ENCODE measurements at regions not wholly inside any gene's neighbourhood (a gene's known extent, or its start where the extent isn't known, plus 50 kb on each side); places are given as distances from the start of the nearest gene placed in this dataset.

DNA sequence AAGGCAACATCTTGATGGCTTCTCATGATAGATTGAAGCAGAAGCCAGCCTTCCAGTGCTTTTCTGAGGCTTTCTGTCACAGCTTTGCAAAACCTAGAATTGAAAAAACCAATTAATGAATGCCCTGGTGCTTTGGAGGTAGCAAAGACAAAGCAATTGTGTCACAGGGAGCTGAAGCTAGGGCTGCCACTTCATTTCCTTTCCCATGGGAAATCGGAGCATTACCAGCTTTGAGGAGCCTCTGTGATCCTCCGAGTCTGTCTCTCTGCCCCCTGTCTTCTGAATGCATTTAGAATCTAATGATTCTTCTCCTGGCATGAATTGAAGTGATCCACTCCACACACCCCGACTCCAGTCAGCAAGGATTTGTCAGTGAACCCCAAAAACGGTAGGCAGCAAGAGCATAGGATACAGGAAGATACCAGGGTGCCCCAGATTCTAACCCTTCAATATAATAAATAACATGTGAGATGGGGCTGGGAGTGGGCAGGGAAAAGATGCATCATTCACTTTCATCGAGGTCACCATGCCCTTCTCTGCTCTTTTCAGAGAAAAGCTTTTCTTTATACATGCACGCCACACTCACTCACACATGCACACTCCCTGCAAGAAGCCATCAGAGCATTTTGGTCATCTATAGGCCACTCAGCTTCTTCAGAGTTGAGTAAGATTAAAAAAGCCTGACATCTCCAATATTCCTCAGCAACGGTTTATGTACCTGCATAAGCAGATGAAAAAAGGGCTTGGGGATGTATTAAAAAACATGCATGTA is 247.7 kb upstream of the ZNF462 start:
- DNase-seq (ENCODE audit: low read depth), result no peak

DNA sequence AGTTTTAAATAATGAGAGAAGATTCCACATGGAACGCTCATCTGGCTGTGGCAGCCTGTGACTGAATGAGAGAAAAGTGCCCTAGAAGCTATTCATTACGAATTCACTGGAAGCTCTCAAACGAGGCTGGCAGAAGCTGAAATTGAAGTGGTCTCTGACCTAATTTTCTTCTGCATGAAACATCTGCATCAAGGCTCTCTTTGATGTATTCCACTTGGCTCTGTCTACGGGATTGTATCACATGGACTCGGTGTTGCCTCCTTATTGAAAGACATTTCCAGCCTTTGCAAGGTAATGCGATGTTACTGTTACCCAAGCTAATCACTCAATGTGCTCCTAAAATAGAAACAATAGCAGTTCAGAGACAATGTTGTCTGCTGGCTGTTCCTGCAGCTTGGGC is 246.9 kb upstream of the ZNF462 start:
- no peak for DNase-seq (ENCODE audit: low read depth)

DNA sequence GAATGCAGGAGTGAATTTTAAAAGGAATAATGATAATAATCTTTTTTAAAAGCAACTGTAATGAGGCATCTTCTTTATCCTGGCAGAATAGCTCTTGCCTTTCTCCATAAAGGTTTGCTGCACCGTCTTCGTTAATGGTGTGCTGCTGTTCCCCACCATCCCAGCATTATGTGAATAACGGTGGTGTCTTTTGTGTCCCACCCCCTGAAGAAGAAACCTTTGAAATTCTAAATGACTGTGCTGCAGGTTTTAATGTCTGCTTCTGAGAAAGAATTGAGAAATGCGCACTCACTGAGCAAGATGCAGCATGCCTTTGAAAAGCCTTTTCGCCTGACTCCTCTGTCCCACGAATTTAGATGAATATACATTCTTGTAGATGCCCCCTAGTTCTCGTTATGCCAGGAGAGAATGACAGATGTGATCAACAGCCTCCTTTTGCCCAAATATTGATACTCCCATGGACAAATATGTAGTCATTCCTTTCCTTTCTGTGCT is 246.1 kb upstream of the ZNF462 start:
- no peak for DNase-seq (ENCODE audit: low read depth)

DNA sequence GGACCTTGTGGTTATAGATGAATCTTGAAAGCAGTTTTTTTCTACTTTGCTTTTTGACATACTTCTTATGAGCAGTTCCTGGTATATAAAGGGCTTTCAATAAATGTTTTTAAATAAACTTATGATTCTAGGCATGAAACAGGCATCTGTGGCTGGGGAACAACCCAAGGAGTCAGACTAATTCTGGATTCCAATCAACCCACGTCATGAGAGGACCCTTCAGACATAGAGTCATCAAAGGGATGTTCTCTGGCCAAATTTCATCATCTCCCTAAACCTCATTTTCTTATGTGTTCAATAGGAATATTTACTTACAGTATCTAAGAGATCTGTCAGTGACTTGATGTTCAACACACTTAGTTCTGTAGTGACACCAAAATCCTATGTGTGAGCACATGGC is 243.8 kb upstream of the ZNF462 start:
- DNase-seq (ENCODE audit: low read depth), result no peak

DNA sequence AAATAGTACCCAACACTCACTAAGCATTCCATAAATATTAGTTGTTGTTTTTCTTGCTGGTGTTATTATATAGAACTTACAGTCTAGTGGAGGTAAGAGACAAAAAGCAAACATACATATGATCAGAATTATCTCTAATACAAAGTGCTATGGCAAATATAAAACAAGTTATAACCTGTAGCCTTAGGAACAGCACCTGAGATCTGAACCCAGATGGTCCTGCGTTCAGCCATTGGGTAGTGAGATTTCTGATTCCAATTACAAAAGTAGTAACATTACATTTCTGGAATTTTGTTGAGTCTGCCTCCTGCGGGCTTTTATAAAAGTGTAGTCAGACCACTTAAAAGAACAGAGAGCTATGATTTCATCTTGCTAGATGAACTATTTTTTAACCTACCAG is 242.9 kb upstream of the ZNF462 start:
- DNase-seq (ENCODE audit: low read depth), result no peak

DNA sequence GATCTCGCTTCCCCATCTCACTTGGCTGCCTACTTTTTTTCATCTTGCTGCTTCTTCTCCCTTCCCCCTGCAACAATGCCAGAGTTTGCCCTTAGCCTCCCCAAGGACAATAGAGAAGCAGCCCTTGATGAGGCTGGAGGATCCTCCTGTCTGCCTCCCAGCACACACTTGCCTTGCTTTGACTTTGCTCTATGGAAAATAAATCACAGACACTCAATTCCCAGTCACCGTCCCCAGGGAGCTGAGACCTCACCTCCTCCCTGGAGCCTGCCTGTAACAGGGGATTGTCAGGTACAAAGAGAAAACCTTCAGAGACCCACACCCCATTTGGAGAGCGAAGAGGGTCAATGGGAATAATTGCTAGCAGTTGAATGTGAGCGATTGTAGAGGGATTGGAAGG is 242.1 kb upstream of the ZNF462 start:
- no peak for DNase-seq (ENCODE audit: low read depth)

DNA sequence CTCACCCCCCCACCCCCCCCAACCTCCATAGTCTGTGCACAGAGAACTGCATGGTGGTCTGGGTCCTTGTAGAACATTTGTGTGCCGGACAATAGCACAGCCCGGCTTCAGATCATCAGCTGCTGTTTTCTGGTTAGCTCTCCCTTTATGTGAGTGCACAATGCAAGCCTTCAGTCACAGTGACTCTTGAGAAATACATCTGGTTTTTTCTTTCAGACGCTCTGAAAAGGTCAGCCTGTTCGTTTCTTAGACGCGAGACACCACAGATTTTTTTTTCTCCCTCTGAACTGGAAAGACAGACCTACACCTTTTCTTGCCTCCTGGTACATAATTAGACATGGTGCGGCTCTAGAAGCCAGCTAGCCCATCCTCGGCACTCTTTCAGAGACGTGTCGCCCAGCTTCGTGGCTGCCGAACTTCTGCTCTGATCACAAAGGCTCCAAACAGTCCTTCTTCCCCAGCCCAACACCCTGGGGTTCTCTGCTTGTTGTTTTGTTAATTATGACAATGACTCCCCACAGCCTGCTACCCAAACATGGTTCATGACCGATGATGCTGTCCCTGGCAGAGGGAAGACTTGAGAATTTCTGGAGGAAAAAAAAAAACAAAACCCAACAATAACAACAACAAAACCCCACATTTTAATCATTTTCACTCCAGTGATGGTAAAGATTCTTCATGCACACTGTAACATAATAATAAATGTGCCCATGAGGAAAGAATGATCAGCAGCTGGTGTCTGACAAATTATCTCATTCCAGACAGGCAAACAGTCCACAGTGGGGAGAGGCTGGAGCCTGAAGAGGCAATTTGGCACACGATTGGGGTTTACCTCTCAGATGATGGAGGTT is 241.4 kb upstream of the ZNF462 start:
- no peak for DNase-seq (ENCODE audit: low read depth)

DNA sequence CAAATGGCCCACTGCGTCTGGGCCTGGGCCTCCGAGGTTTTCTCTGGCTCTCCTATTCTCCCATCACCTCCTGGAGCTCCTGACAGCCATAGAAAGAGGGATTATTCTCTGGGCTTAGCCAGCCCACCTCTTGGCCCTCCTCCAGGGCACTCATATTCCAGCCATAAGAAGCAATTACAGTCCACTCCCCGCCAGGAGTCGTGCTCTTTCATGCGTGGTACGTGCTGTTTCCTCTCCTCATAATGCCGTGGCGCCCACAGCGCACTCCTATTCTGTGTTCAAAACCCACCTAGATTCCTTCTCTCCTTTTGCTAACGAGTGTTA is 240.8 kb upstream of the ZNF462 start:
- DNase-seq (ENCODE audit: low read depth), result no peak

DNA sequence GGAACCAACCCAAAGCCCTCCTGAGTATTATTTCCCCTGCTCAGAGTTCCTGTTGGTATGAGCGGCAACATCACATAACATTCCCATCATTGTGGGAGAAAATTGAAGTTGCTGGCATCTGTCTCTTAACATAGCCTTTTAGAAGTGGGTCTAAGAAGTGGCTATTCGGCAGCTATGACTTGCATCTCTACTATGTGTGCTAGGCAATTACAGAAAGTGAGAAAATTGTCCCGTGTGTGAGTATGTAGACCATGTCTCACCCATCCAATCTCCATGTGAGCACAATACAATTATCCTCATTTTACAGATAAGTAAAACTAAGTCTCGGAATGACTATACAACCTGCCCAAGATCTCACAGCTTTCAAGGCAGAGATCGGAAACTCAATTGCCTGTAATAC is 239.4 kb upstream of the ZNF462 start:
- DNase-seq (ENCODE audit: low read depth), result no peak

DNA sequence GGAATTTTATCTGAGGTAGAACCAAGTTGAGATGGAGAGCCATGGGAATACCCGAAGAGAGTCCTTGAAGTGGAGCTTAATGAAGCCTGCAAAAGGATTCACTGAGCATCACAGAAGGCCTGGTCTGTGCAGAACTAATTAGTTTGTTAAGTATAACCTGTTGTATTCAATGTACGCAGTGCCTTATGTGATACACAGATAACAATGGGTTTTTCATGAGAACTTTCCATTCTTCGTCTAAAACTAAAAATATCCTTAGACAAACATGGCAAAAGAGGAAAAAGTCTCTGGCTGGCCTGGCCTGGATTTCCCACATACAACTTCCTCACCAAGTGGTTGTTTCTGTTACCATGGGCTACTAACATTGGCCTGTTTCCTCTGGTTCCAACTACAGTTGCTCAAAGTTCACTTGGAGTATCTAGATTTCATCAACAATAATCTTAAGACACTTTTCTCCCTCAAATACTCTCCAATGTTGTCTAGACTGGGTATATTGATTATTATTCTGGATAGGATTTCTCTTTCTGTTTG is 237.6 kb upstream of the ZNF462 start:
- no peak for DNase-seq (ENCODE audit: low read depth)

DNA sequence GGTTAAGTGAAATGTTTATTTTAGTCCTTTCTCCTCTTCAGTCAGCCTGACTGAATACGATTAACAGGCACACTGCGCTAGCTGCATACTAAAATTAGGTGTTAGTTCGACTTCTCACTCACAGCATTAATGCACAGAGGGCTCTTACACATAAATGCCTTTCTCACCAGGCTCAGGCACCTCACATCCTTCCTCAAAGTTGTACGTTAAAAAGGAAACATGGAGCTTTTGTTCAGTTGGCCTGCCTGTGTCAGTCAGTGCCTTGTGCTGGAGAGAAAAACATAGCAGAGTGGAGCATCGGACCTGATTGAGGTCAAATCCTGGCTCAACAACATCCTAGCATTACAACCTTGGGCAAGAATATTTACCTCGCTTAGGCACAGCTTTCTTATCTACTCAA is 236.0 kb upstream of the ZNF462 start:
- no peak for DNase-seq (ENCODE audit: low read depth)

DNA sequence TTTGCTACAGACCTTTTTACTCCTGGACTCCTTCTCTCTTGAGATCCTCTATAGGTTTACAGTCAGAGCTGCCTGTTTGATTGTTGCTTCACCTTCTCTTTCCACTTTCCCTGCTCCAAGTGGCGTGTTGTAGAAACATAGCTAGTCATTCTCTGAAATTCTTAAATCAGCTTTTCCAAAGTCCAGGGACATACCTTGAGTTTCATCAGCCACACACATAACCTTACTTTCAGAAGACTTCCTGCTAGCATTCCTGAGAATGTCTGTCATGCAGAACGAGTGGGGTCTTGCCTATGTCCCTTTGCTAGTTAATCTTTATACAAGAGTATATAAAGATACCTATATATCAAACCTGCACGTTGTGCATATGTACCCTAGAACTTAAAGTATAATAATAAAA is 230.3 kb upstream of the ZNF462 start:
- no peak for DNase-seq (ENCODE audit: low read depth)

DNA sequence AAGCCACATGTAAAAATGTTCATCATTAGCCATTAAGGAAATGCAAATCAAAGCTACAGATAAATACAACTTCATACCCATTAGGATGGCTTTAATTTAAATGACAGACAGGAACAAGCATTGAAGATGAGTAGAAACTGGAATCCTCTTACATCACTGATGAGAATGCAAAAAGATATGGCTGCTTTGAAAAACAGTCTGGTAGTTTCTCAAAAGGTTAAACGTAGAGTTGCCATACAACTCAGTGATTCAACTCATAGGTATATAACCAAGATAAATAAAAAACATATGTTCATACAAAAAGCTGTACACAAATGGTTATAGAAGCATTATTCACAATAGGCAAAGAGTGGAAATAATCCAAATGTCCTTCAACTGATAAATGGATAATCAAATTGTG is 228.8 kb upstream of the ZNF462 start:
- no peak for DNase-seq (ENCODE audit: low read depth)

DNA sequence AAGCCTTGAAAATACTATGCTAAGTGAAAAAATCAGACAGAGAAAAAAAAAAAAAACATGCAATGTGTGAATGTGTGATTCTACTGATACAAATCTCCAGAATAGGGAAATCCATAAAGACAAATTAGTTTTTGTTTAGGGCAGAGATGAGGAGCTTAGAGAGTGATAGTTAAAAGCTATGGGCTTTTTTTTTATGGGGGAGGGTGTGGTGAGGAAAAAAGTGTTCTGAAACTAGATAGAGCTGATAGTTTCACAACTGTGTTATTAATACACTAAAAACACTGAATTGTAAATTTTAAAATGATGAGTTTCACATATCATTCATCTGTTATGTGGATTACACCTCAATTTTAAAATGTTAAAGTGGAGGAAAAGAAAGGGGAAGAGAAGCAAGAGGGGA is 228.3 kb upstream of the ZNF462 start:
- no peak for DNase-seq (ENCODE audit: low read depth)

DNA sequence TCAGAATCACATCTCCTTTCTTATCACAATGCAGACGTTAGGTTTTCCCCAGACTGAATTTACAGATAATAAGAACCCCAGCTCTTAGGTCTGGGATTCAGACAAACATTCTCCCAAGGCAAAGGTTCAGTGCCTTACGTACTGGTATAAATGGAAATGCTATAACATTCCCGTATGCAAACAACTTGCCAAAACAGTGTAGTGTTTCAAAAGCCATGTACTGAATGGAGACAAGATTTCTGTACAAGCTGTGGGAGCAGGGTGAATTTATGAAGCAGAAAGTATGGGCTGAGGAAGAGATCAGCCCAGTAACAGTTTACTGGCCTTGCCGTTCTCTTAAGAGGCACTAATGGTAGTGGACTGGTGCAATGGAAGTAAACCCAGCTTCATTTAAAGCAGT is 225.5 kb upstream of the ZNF462 start:
- DNase-seq (ENCODE audit: low read depth), result no peak

DNA sequence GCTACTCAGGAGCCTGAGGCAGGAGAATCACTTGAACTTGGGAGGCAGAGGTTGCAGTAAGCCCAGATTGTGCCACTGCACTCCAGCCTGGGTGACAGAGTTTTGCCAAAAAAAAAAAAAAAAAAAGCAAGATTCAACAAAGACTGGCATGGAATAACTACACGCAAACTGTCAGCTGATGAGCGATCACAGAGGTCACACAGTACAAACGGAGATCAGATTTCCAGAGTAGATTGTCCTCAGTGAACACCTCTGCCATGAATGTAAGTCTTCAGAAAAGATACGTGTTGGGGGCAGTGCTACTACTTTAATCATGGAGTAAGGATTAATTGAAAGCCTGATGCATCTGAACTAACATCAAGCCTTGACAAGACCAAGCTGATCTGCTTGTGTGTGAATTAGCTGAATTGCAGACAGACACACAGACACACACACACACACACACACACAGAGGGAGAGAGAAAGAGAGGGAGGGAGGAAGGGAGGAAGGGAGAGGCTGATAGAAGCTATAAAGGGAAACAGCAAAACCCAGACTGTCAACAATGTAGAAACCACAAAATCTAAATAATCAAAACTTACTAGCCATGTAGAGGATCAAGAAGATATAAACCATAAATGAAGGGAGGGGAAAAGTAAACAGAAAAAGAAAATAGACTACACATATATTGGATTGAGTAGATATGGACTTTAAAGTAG is 222.9 kb upstream of the ZNF462 start:
- no peak for DNase-seq (ENCODE audit: low read depth)

DNA sequence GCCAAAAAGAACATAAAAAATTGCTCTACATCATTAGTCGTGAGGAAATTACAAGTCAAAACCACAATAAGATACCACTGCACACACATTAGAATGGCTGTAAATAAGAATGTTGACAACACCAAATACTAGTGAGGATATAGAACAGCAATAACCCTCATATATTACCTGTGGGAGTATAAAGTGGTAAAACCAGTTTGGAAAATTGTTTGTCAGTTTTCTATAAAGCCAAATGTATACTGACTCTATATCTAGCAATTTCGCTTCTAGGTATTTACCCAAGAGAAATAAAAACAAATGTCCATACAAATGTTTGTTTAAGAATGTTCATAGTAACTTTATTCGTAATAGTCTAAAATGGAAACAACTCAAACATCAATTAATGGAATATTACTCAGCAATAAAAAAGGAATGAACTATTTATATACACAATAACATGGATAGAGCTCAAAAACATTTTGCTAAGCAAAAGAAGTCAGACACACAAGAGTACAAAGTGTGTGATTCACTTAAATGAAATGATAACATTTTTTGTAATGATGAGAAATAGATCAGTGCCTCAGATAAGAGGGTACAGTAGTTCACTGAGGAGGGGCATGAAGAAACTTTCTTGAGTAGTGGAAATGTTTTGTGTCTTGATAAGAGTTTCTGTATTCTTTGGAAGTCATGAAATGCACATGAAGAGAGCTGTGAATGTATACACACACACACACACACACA is 219.6 kb upstream of the ZNF462 start:
- no peak for DNase-seq (ENCODE audit: low read depth)

DNA sequence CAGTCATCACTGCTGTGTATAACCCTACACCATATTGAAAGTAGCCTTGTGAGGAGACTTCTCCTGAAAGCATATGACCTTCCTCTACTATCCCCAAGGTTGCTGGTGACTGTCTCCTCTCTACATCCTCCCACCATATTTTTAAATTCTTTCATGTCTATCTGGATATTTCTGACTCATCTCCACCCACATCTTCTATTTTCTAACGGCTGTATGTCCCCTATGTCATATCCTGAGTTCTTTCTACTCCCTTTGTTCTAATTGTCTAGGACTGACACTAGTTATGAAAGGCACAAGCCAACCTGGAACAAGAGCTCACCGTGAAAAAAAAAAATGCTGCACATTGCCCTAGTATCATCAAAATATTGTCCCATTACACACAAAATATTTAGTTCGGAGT is 218.3 kb upstream of the ZNF462 start:
- no peak for DNase-seq (ENCODE audit: low read depth)

DNA sequence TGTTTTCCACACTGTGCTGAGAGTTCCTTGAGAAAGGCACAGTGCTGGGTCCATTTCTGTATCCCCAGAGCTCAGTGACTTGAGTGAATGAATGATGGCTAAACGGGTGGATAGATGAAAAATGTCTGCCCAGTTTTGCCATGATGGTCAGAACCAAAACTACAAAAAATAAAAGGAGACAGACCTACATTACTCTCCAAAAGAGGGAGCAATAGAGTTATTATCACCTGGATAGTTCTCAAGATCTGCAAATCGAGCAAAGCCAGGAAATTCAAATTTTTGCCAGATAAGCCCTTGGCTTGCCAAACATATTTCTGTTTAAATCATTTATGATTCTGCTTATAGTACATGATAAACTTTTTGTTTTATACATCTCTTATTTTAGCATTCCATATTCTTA is 214.2 kb upstream of the ZNF462 start:
- DNase-seq (ENCODE audit: low read depth), result no peak

DNA sequence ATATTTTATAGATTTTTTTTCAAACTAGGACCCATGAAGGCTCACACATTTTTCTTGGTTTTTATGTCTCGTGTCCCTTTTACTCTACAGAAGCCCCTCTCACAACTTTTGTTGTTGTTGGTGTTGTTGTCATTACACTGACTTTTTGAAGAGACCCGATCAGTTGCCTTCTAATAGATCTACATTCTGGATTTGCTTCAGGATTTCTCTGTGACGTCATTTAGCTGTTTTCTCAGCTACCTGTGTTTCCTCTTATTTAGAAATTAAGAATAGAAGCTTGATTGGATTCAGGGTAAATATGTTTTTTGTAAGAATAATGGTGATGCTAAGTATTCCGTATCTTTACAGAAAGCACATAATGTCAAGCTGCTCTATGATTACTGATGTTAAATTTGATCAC is 213.3 kb upstream of the ZNF462 start:
- DNase-seq (ENCODE audit: low read depth), result no peak

DNA sequence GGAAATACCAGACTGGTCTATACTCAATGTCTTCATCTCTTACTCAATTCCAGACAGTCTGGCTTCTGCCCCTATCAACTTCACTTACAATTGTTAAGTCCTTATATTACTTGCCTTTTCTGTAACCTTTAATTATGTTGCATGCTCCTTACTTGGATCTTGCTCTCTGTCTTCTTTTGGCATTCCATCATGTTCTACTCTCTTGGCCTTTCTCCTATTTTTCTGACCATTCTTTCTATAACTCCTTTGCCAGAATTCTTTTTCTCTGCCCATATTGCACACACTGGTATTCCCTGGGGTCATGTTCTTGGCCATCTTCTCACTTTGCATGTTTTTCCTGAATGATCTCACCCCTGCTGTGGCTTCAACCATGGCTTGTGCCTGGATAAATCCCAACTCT is 209.8 kb upstream of the ZNF462 start:
- DNase-seq (ENCODE audit: low read depth), result no peak

DNA sequence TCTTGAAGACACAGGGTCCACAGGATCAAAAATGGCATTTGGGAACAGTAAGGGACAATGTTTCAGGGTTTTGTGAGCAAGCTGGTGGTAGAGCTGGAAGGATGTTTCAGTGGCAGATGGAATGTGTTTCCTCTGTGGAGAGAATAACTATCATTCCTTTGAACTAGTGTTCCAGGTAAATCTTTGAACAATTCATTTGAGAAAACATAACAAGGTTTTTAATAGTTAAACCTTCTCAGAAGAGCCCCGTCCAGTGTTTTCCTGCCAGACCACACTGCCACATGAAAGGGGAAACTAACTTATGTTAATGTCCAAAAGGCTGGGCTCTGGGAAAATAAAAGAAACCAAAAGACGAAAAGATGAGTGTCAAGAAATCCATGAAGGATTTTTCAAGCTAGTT is 207.0 kb upstream of the ZNF462 start:
- no peak for DNase-seq (ENCODE audit: low read depth)
